NCI-H446 (cell line): ENCODE measurements at regions not wholly inside any gene's neighbourhood (a gene's known extent, or its start where the extent isn't known, plus 50 kb on each side); places are given as distances from the start of the nearest gene placed in this dataset.

Source experiments
- DNase-seq, 2 experiments: peaks; one replicate each; lab custom pipeline; 2025; lab: John Stamatoyannopoulos, UW

GRCh38 chr6:14274546-14275492, 157.2 kb downstream of the CD83 start:
- peak; percentile 88 to 97 for DNase-seq

- DNase-seq: no peak
Observed at GRCh38 chr6:14275493-14275851, 157.9 kb downstream of the CD83 start.

GRCh38 chr6:14276071-14276470, 158.5 kb downstream of the CD83 start:
- peak in 1 of 2 experiments; percentile 51 for DNase-seq

- no peak for DNase-seq
Observed at GRCh38 chr6:14276667-14277404, 159.3 kb downstream of the CD83 start.

GRCh38 chr6:14277405-14277930, 159.9 kb downstream of the CD83 start:
- DNase-seq: no peak

- no peak for DNase-seq
Observed at GRCh38 chr6:14278006-14278405, 160.4 kb downstream of the CD83 start.

- no peak for DNase-seq
Observed at GRCh38 chr6:14278446-14278845, 160.9 kb downstream of the CD83 start.

GRCh38 chr6:14280006-14280510, 162.5 kb downstream of the CD83 start:
- no peak for DNase-seq

- DNase-seq: no peak
Observed at GRCh38 chr6:14280766-14281293, 163.3 kb downstream of the CD83 start.

GRCh38 chr6:14281811-14282660, 164.5 kb downstream of the CD83 start:
- no peak for DNase-seq

GRCh38 chr6:14282854-14283505, 165.4 kb downstream of the CD83 start:
- no peak for DNase-seq

- DNase-seq: no peak
Observed at GRCh38 chr6:14283600-14284235, 166.1 kb downstream of the CD83 start.

GRCh38 chr6:14284969-14285590, 167.5 kb downstream of the CD83 start:
- DNase-seq: no peak

GRCh38 chr6:14286144-14286543, 168.6 kb downstream of the CD83 start:
- DNase-seq: peak; percentile 70 to 83

GRCh38 chr6:14286634-14287428, 169.3 kb downstream of the CD83 start:
- DNase-seq: no peak

GRCh38 chr6:14287707-14288106, 170.1 kb downstream of the CD83 start:
- DNase-seq: no peak

- no peak for DNase-seq
Observed at GRCh38 chr6:14288910-14289309, 171.3 kb downstream of the CD83 start.

- no peak for DNase-seq
Observed at GRCh38 chr6:14290041-14290771, 172.6 kb downstream of the CD83 start.
